ENCODE measurements at regions not wholly inside any gene's neighbourhood (a gene's known extent, or its start where the extent isn't known, plus 50 kb on each side); places are given as distances from the start of the nearest gene placed in this dataset.

- H3K4me3 ChIP-seq (replicated peaks; ENCODE audit: low read depth, low read length): peak overlapping the region; percentile 53
- TF ChIP-seq CTCF (IDR thresholded peaks at IDR 0.05; ENCODE audit: low read depth, low read length, missing control alignments): no peak
- DNase-seq (ENCODE audit: extremely low read depth, low read depth): no peak
These were observed 60.7 kb upstream of the BTN3A2 start for GRCh38 chr6:26304213-26304796.

GRCh38 chr6:26304797-26305640 lies 60.0 kb upstream of the BTN3A2 start:
- peak overlapping the region; percentile 53 for H3K4me3 ChIP-seq (replicated peaks; ENCODE audit: low read depth, low read length)
- peak; percentile 78 for DNase-seq (ENCODE audit: extremely low read depth, low read depth)
- TF ChIP-seq CTCF (IDR thresholded peaks at IDR 0.05; ENCODE audit: low read depth, low read length, missing control alignments): no peak

- DNase-seq (ENCODE audit: extremely low read depth, low read depth): no peak
- H3K4me3 ChIP-seq (replicated peaks; ENCODE audit: low read depth, low read length): no peak overlapping the region
- no peak for TF ChIP-seq CTCF (IDR thresholded peaks at IDR 0.05; ENCODE audit: low read depth, low read length, missing control alignments)
These were observed 59.4 kb upstream of the BTN3A2 start for GRCh38 chr6:26305641-26305969.

- H3K4me3 ChIP-seq (replicated peaks; ENCODE audit: low read depth, low read length): no peak overlapping the region
- TF ChIP-seq CTCF (IDR thresholded peaks at IDR 0.05; ENCODE audit: low read depth, low read length, missing control alignments): no peak
- no peak for DNase-seq (ENCODE audit: extremely low read depth, low read depth)
These were observed 58.8 kb upstream of the BTN3A2 start for GRCh38 chr6:26306232-26306631.

GRCh38 chr6:26307850-26308249 lies 57.1 kb upstream of the BTN3A2 start:
- H3K4me3 ChIP-seq (replicated peaks; ENCODE audit: low read depth, low read length): no peak overlapping the region
- DNase-seq (ENCODE audit: extremely low read depth, low read depth): no peak
- TF ChIP-seq CTCF (IDR thresholded peaks at IDR 0.05; ENCODE audit: low read depth, low read length, missing control alignments): no peak

- DNase-seq (ENCODE audit: extremely low read depth, low read depth): no peak
- TF ChIP-seq CTCF (IDR thresholded peaks at IDR 0.05; ENCODE audit: low read depth, low read length, missing control alignments): no peak
- H3K4me3 ChIP-seq (replicated peaks; ENCODE audit: low read depth, low read length): no peak overlapping the region
These were observed 55.3 kb upstream of the BTN3A2 start for GRCh38 chr6:26309731-26310142.
